GM21360 (cell line): ENCODE measurements at regions not wholly inside any gene's neighbourhood (a gene's known extent, or its start where the extent isn't known, plus 50 kb on each side); places are given as distances from the start of the nearest gene placed in this dataset.

ENCODE experiments used
- ATAC-seq: cut with Tn5 transposase; IDR thresholded peaks from one replicate; pipeline ENCODE4 v1.9.1; 2021; ENCODE audit warnings: mild to moderate bottlenecking, moderate library complexity; ENCODE audit not compliant: unreplicated experiment

GRCh38 chr2:12502759-12503158, 214.0 kb upstream of the TRIB2 start:
- no peak for ATAC-seq

GRCh38 chr2:12504443-12504842, 212.3 kb upstream of the TRIB2 start:
- peak; percentile 53 for ATAC-seq

DNA sequence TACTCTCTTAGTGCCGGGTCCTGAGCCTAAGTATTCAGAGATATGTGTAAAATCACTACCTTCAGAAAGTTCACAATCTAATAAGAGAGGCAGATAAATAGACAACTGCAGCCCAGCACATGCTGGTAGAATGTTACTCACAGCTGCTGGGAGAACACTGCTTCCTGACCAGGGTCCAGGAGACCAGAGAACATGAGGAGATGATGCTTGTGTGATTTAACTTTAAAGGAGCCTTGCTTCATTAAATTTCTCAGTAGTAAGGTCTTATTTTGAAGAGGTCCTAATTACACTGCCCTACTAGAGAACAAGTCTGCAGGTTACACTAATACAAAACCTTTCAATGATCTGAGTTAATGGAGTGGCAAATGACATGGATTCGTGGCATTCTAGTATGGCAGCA, 209.9 kb upstream of the TRIB2 start:
- ATAC-seq, result peak; percentile 1

DNA sequence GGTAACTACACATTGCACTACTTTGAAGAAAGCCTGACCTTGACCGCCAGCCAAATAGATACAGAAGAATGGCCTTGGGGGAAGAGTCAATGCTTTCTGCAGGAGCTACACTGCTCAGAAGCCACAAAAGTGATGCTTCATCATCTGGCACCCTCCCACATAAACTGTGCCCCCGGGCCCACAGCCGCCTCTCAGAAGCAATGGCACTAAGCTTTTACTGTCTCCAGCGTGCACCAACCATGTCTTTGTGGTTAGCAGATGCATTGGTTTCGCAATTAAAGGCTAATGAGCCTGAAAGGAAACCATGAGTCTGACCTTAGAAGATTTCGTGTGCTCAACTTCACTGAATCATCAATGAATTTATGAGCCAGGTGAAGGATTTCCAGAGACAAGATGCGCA, 209.4 kb upstream of the TRIB2 start:
- peak; percentile 62 for ATAC-seq

GRCh38 chr2:12510070-12510469, 206.7 kb upstream of the TRIB2 start:
- ATAC-seq, result no peak

GRCh38 chr2:12513339-12513738, 203.4 kb upstream of the TRIB2 start:
- no peak for ATAC-seq

DNA sequence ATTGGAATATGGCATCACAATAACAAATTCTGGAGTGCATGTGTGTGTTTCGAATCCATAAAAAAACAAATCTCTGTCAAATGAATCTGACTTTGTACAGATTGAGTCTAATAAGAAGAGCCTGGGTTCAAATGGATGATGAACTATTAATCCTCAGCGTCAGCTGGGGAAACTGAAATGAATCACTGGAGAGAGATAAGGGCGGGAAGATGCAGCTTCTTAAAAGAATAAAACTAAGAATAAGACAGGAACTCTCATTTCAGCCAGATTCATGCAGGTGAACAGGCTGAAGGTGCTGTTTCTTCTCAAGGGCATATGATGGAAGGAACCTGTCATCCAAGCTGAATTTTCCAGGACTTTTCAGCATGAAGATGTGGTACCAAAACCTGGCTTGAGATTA, 202.6 kb upstream of the TRIB2 start:
- no peak for ATAC-seq

DNA sequence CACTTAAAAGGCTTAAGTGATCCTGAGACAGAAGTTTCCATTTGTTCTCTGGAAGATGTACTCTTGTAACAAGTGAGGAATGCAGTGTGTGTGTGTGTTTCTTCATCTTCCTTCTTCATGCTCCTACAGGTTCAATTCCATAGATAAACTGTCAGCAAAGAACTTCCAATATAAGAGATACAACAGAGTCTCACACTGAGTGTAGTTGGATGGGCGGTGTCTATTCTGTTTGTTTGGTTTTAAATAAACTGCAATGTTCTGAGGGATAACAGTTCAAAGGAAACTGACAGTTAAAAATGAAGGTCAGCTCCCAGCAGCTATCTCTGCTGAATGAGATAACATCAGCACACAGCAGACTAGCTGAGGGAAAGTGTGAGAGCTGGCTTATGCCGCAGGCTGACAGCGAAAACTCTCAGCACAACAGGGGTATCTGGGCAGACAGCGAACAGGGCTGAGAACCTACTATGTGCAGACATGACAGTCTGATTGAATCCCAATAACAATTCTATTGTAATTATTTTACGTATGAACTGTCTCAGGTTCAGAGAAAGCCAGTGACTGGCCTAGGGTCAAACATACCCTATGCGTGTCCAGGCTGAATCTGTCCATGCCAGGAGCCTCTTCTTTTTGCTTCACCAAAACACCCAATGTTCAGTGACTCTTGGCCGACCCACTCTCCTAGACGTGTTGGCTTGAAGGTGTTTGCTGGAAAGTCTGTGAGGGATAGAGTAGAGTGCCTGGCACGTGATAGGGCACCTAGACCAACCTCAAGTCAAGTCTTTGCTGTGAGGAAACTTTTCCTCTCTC, 201.9 kb upstream of the TRIB2 start:
- no peak for ATAC-seq

DNA sequence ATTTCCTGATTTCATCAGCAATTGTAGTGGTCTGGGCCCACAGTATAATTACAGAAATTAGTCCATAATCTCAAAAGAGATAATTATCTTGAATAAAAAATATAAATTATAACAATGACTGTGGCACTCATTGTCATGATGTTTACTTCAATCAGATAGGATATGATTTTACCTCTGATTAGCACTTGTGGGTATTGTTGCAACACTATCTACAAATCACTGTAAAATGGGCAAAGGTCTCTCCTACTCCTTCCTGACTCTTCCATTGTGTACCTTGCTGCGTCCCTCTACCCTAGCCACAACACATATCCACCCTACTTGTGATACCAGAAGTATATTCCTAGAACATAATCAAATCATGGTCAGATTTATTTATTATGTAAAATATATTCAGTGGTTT, 200.9 kb upstream of the TRIB2 start:
- ATAC-seq, result no peak

DNA sequence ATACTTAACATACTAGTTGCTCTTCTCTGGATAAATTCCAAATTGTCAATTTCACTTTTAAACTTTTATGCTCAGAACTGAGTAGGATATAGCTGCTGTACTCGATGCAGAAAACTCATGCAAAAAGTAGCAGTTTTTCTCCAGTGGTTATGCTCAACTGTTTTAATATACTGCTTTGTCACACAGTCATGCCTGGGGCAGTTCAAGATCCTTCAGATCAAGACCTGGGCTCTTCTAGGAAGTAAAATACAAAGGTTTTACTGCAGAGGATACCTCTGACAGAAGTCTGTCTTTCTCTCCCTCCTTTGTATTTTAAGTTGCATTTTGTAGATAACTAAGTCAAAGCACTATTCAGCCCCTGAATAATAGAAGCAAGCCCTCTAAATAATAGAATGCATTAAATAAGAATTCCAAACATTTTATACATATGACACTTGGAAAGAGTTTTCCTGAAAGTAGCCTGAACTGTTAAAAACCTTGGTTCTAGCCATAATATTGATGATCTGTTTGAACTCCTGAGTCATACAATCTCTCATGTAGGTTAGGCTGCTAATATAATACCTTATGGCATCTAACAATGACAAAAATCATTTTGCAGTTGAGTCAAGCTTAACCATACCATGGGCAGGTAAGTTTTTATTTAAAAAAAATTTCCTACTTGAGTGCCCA, 183.3 kb upstream of the TRIB2 start:
- no peak for ATAC-seq

DNA sequence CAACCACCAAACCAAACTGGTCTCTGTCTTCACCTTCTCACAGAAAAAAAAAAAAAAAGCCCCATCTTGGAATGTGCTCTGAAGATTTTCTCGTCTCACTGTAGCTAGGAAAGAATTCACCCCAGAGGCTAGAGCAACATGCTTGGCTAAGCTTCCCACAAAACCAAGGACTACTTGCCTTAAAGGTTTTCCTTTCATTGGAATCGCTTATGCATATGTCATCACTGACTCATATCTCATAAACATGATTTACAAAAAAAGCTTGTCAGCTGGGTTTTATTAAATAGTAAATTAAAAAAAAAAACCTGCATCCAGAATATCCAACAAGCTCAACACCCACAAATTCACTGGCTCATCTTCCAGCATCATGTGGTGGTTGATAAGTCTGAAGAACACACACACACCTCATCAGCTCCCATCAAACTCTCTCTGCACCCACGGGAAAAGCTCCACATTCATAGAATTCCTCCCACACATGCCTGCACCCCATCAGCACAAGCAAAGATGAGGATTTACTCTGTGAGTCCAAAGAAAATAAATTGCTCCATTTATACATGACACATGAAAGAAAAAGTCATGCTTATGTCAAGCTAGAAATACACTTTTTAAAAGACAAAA, 182.0 kb upstream of the TRIB2 start:
- no peak for ATAC-seq

DNA sequence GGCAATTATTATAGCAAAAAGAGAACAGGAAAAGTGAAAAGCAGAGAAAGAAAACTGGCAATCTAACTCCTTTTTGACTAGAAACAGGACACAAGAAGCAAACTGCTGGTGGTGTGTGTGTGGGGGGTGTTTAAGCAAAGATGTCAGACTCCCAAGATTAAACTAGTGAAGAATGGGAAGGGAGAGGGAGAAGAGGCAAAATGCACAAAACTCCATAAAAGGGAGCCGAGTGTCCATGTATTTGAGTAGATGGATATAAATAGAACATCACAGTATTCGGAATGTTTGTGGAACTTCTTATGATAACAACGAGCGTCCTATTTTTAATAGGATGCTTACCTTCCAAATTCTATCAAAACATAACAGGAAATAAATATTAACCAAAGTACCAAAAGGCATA, 179.8 kb upstream of the TRIB2 start:
- no peak for ATAC-seq

GRCh38 chr2:12538138-12538694, 178.5 kb upstream of the TRIB2 start:
- ATAC-seq, result no peak

GRCh38 chr2:12539336-12539735, 177.4 kb upstream of the TRIB2 start:
- no peak for ATAC-seq

DNA sequence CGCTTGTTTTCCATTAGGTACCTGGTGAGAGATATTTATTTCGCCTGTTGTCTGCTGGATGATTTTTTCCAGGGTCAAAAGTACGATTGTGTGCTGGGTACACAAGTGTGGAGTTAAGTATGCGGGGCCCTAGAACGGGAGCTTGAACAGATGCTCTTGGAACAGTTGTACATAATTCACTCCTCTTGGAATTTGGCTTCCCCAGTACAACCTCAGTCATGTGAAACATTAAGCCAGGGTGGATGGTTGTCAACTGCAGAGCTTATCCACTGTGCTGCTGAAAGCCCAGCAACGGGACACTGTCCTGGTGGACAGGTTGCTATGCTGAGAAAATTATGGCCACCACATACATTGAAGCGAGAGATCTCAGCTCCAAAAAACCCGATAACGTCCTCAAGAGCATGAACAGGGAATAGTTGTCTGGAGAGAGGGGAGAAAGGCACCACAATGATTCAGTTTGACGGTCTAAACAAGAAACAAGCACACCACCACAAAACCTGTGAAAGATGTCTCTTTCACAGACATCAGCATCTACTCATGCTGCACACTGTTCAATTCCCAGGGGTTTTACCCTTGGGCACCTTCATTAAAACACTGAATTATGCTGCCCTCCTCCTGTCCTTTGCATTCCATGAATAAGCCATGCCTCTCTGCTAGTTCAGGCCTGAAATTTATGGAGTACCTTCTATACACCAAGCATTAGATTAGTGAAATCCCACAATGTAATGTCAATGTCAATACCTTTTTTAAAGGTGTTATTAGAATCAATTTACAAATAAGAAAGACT, 176.8 kb upstream of the TRIB2 start:
- no peak for ATAC-seq

DNA sequence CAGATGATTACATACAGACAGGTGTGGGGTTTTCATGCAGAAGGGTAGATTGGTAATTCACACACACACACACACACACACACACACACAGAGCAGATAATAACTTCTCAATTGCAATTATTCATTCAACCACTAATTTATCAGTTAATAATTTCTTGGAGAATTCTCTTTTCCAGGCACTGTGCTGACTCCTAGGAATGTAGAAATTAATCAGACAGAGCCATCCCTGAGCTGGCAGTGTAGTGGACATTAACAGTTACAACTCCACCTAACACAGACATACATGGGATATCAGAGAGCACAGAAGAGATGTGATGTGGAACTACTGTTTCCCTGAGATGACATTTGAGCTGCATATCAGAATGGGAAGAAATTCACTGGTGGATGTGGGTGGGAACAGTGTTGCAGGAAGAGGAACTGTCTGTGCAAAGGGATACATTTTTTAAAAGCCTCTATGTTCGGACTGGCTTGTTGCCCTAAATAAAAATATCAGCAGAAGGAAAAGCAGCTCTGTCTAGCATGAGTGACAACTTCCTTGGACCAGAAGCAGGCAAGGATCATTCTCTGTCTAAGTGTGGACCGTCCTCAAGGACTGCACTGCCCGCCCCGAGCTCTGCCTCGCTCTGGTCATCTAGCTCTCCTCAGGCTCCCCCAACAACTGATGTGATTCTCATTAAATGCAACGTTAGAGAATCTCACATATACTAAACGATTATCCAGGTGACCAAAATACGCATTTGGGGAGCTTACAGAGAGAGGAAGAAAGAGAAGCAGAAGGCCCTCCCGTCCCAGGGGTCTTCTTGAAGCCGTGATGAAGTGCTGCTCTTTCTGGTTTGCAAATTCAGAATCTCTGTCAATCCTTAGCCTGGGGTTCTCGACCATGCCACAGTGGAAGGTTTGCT, 173.4 kb upstream of the TRIB2 start:
- ATAC-seq, result no peak

DNA sequence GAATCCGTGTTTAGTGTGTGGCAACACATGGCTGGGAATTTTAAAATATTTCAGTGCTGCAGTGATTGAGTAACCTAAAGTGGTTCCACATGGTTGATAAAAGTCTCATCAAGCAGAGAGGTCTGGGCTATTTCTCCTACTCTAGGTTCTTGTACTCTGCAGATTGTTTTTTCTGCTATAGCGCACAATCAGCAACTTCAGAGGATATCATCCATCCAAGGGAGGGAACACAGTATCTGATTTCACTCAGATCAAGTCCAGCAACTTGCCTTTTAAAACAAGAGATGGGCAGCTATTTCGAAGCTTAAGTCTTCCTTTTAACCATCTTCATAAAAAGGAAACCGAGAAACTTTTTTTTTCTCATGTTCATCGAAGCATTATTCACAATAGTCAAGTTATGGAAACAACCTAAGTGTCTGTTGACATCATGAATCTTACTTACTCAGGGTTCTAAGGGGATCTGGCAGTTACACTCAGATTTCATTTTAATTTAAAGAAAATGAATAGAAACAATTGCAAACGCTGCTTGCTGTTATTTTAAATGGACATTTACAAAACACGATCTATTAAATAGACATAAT, 172.7 kb upstream of the TRIB2 start:
- peak; percentile 88 for ATAC-seq

GRCh38 chr2:12547566-12548170, 169.1 kb upstream of the TRIB2 start:
- no peak for ATAC-seq

DNA sequence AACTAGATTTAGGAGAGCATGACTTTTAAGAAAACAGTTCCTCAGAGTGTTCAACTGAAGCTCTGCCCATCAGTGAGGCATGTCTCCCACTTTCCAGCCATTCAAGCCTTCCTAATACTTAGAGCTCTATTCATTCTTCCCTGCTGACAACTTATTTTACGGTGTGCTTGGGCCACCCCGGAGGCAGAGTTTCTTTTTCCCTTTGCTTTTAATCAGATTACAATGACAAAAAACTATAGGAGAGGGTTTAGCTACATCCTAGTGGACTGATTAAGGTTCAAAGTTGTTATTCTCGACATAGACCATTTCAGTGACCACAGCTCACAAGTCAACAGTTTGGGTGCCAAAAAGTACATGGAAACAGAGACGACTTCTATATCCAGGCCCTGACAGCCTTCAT, 167.8 kb upstream of the TRIB2 start:
- ATAC-seq, result no peak
